Astrocyte (in vitro differentiated cells and primary cell): ENCODE measurements at regions not wholly inside any gene's neighbourhood (a gene's known extent, or its start where the extent isn't known, plus 50 kb on each side); places are given as distances from the start of the nearest gene placed in this dataset.
A peak's percentile ranks its signal among the peaks of the same experiment; 100 is the strongest.

Experiments used
- DNase-seq: peaks from one replicate; pipeline ENCODE4 v3.0.0-alpha.2; 2010; ENCODE audit warnings: low read depth
- FAIRE-seq: peaks from 2 replicates; lab custom pipeline; 2011; peaks lifted over from hg19 to GRCh38; lab: Jason Lieb, UNC
- H2AFZ ChIP-seq: 2 replicates; pipeline ENCODE4 v1.6.0; 2012; ENCODE audit warnings: low read depth, low read length, inconsistent platforms
- H3K27ac ChIP-seq: 2 replicates; pipeline ENCODE4 v1.5.1; 2011; ENCODE audit warnings: low read depth, low read length, inconsistent platforms
- H3K27me3 ChIP-seq: 2 replicates; pipeline ENCODE4 v1.6.0; 2011; ENCODE audit warnings: low read length, inconsistent platforms; ENCODE audit not compliant: insufficient read depth
- H3K36me3 ChIP-seq: 2 replicates; pipeline ENCODE4 v1.5.1; 2011; ENCODE audit warnings: low read length, inconsistent platforms; ENCODE audit not compliant: insufficient read depth
- H3K4me1 ChIP-seq: 2 replicates; pipeline ENCODE4 v1.5.1; 2011; ENCODE audit warnings: low read length, inconsistent platforms; ENCODE audit not compliant: insufficient read depth
- H3K4me2 ChIP-seq: 2 replicates; pipeline ENCODE4 v1.6.0; 2012; ENCODE audit warnings: low read length, inconsistent platforms
- H3K4me3 ChIP-seq: 2 replicates; pipeline ENCODE4 v1.5.1; 2011; ENCODE audit warnings: low read depth, mild to moderate bottlenecking, low read length, inconsistent platforms; ENCODE audit not compliant: insufficient read depth
- H3K79me2 ChIP-seq: 2 replicates; pipeline ENCODE4 v1.6.0; 2012; ENCODE audit warnings: mild to moderate bottlenecking, low read length, inconsistent platforms; ENCODE audit not compliant: insufficient read depth
- H3K9ac ChIP-seq: 2 replicates; pipeline ENCODE4 v1.6.0; 2012; ENCODE audit warnings: mild to moderate bottlenecking, low read length, inconsistent platforms
- H3K9me3 ChIP-seq: 2 replicates; pipeline ENCODE4 v1.5.1; 2012; ENCODE audit warnings: low read depth, mild to moderate bottlenecking, low read length, inconsistent platforms; ENCODE audit not compliant: insufficient read depth
- H4K20me1 ChIP-seq: 2 replicates; pipeline ENCODE4 v1.6.0; 2012; ENCODE audit warnings: low read length, inconsistent platforms; ENCODE audit not compliant: insufficient read depth
- H3K27ac Mint-ChIP-seq: one replicate; pipeline ENCODE4 v1.8.0; 2021; ENCODE audit warnings: mild to moderate bottlenecking, mixed read lengths; ENCODE audit not compliant: unreplicated experiment
- H3K27me3 Mint-ChIP-seq: one replicate; pipeline ENCODE4 v1.8.0; 2021; ENCODE audit warnings: low read depth, mixed read lengths; ENCODE audit not compliant: unreplicated experiment
- H3K36me3 Mint-ChIP-seq: one replicate; pipeline ENCODE4 v1.8.0; 2021; ENCODE audit warnings: low read depth, mixed read lengths; ENCODE audit not compliant: unreplicated experiment
- H3K4me1 Mint-ChIP-seq: one replicate; pipeline ENCODE4 v1.8.0; 2021; ENCODE audit warnings: low read depth, mixed read lengths; ENCODE audit not compliant: unreplicated experiment
- H3K4me3 Mint-ChIP-seq: one replicate; pipeline ENCODE4 v1.8.0; 2021; ENCODE audit warnings: mild to moderate bottlenecking, moderate library complexity, mixed read lengths; ENCODE audit not compliant: unreplicated experiment
- H3K9me3 Mint-ChIP-seq: one replicate; pipeline ENCODE4 v1.8.0; 2021; ENCODE audit warnings: mild to moderate bottlenecking, mixed read lengths; ENCODE audit not compliant: unreplicated experiment
- CTCF ChIP-seq: IDR thresholded peaks from 2 replicates; pipeline ENCODE4 v1.5.1; 2011; ENCODE audit warnings: low read depth, mild to moderate bottlenecking, inconsistent platforms, low read length, moderate library complexity; ENCODE audit not compliant: insufficient read depth
- EZH2 ChIP-seq: IDR thresholded peaks from 2 replicates; pipeline ENCODE4 v1.6.1; 2012; ENCODE audit warnings: mild to moderate bottlenecking, low read length, inconsistent platforms; ENCODE audit not compliant: insufficient read depth

GRCh38 chr7:115267503-115267902 is 345.6 kb downstream of the MDFIC start:
- FAIRE-seq, result no peak
- no peak overlapping the region for H3K27ac ChIP-seq
- TF ChIP-seq EZH2, result no peak
- no peak for TF ChIP-seq CTCF
- no peak for DNase-seq
- no peak overlapping the region for H3K4me3 ChIP-seq
- no peak overlapping the region for H2AFZ ChIP-seq
- no peaks in the 10 kb centered on the region for H3K79me2 ChIP-seq
- H3K4me3 Mint-ChIP-seq, result no peak overlapping the region
- H3K36me3 Mint-ChIP-seq, result no peaks in the 10 kb centered on the region
- H4K20me1 ChIP-seq, result no peaks in the 10 kb centered on the region
- H3K27ac Mint-ChIP-seq, result no peak overlapping the region
- H3K4me2 ChIP-seq, result no peak overlapping the region
- H3K9ac ChIP-seq, result no peak overlapping the region
- no peaks in the 10 kb centered on the region for H3K27me3 ChIP-seq
- H3K9me3 ChIP-seq, result no peaks in the 10 kb centered on the region
- H3K36me3 ChIP-seq, result no peaks in the 10 kb centered on the region
- H3K4me1 Mint-ChIP-seq, result peaks cover 13% of the 10 kb centered on the region
- H3K4me1 ChIP-seq, result peaks cover 8% of the 10 kb centered on the region
- H3K9me3 Mint-ChIP-seq, result no peaks in the 10 kb centered on the region
- no peaks in the 10 kb centered on the region for H3K27me3 Mint-ChIP-seq

- DNase-seq (peak; percentile 11), FAIRE-seq (no peak)
- H3K4me3 ChIP-seq, result no peak overlapping the region
- H3K79me2 ChIP-seq, result no peaks in the 10 kb centered on the region
- no peaks in the 10 kb centered on the region for H3K36me3 ChIP-seq
- H3K4me1 ChIP-seq, result no peaks in the 10 kb centered on the region
- no peaks in the 10 kb centered on the region for H3K27me3 ChIP-seq
- no peak overlapping the region for H3K9ac ChIP-seq
- H3K27ac ChIP-seq, result no peak overlapping the region
- no peaks in the 10 kb centered on the region for H3K9me3 ChIP-seq
- no peak overlapping the region for H2AFZ ChIP-seq
- Mint-ChIP-seq H3K4me1 (no peaks in the 10 kb centered on the region), H3K27ac (no peak overlapping the region), H3K9me3 (no peaks in the 10 kb centered on the region), H3K27me3 (no peaks in the 10 kb centered on the region), H3K4me3 (no peak overlapping the region), H3K36me3 (no peaks in the 10 kb centered on the region)
- TF ChIP-seq EZH2 (no peak), CTCF (no peak)
- H3K4me2 ChIP-seq, result no peak overlapping the region
- H4K20me1 ChIP-seq, result no peaks in the 10 kb centered on the region
Observed at GRCh38 chr7:115260381-115260780, 338.5 kb downstream of the MDFIC start.

- no peak overlapping the region for H3K4me3 ChIP-seq
- H3K36me3 Mint-ChIP-seq, result no peaks in the 10 kb centered on the region
- no peaks in the 10 kb centered on the region for H3K4me1 ChIP-seq
- H4K20me1 ChIP-seq, result no peaks in the 10 kb centered on the region
- H3K9me3 Mint-ChIP-seq, result no peaks in the 10 kb centered on the region
- H3K27ac Mint-ChIP-seq, result no peak overlapping the region
- no peaks in the 10 kb centered on the region for H3K9me3 ChIP-seq
- no peak overlapping the region for H2AFZ ChIP-seq
- peaks cover 6% of the 10 kb centered on the region for H3K4me1 Mint-ChIP-seq
- H3K79me2 ChIP-seq, result no peaks in the 10 kb centered on the region
- no peak for FAIRE-seq
- H3K36me3 ChIP-seq, result no peaks in the 10 kb centered on the region
- H3K27me3 Mint-ChIP-seq, result no peaks in the 10 kb centered on the region
- no peaks in the 10 kb centered on the region for H3K27me3 ChIP-seq
- no peak overlapping the region for H3K4me2 ChIP-seq
- no peak overlapping the region for H3K27ac ChIP-seq
- no peak overlapping the region for H3K9ac ChIP-seq
- TF ChIP-seq CTCF (no peak), EZH2 (no peak)
- no peak overlapping the region for H3K4me3 Mint-ChIP-seq
- no peak for DNase-seq
Observed at GRCh38 chr7:115252461-115252860, 330.6 kb downstream of the MDFIC start.
